ENCODE measurements at regions not wholly inside any gene's neighbourhood (a gene's known extent, or its start where the extent isn't known, plus 50 kb on each side); places are given as distances from the start of the nearest gene placed in this dataset.

GRCh38 chr1:244273845-244274619, 177.7 kb downstream of the ADSS2 start:
- H3K9me2 ChIP-seq (replicated peaks; ENCODE audit: control insufficient read depth, low read length): no peaks in the 10 kb centered on the region
- H3K27ac ChIP-seq (ENCODE audit: low read depth, low read length): no peak overlapping the region
- no peaks in the 10 kb centered on the region for H3K79me2 ChIP-seq (ENCODE audit: control insufficient read depth, low read length)
- H3K9me3 ChIP-seq (ENCODE audit: control insufficient read depth, insufficient read depth, low read length): no peaks in the 10 kb centered on the region
- no peaks in the 10 kb centered on the region for H3F3A ChIP-seq (ENCODE audit: control insufficient read depth, insufficient read depth)
- H4K20me1 ChIP-seq (ENCODE audit: control insufficient read depth, insufficient read depth, low read depth, low read length): no peaks in the 10 kb centered on the region
- no peaks in the 10 kb centered on the region for H3K4me1 ChIP-seq (ENCODE audit: control insufficient read depth, low read length)
- TF ChIP-seq CTCF (IDR thresholded peaks at IDR 0.05; ENCODE audit: low read depth, low read length, poor library complexity, severe bottlenecking) (no peak), EZH2phosphoT487 (IDR thresholded peaks at IDR 0.05; ENCODE audit: borderline replicate concordance, low read length) (no peak)
- H3K4me2 ChIP-seq (ENCODE audit: low read length): no peak overlapping the region
- no peaks in the 10 kb centered on the region for H3K36me3 ChIP-seq (ENCODE audit: control insufficient read depth, low read length)
- no peak overlapping the region for H3K4me3 ChIP-seq (ENCODE audit: low read length)
- H3K27me3 ChIP-seq (ENCODE audit: control insufficient read depth, low read length): no peaks in the 10 kb centered on the region; the same call in 1 of the 2 replicates

GRCh38 chr1:244276646-244277045, 175.1 kb downstream of the ADSS2 start:
- H3K4me2 ChIP-seq (ENCODE audit: low read length): no peak overlapping the region
- no peaks in the 10 kb centered on the region for H3K79me2 ChIP-seq (ENCODE audit: control insufficient read depth, low read length)
- no peaks in the 10 kb centered on the region for H3K36me3 ChIP-seq (ENCODE audit: control insufficient read depth, low read length)
- no peaks in the 10 kb centered on the region for H4K20me1 ChIP-seq (ENCODE audit: control insufficient read depth, insufficient read depth, low read depth, low read length)
- no peaks in the 10 kb centered on the region for H3F3A ChIP-seq (ENCODE audit: control insufficient read depth, insufficient read depth)
- H3K27ac ChIP-seq (ENCODE audit: low read depth, low read length): no peak overlapping the region
- no peak overlapping the region for H3K4me3 ChIP-seq (ENCODE audit: low read length)
- no peaks in the 10 kb centered on the region for H3K4me1 ChIP-seq (ENCODE audit: control insufficient read depth, low read length)
- TF ChIP-seq EZH2phosphoT487 (IDR thresholded peaks at IDR 0.05; ENCODE audit: borderline replicate concordance, low read length) (no peak), CTCF (IDR thresholded peaks at IDR 0.05; ENCODE audit: low read depth, low read length, poor library complexity, severe bottlenecking) (no peak)
- no peaks in the 10 kb centered on the region for H3K9me3 ChIP-seq (ENCODE audit: control insufficient read depth, insufficient read depth, low read length)
- H3K9me2 ChIP-seq (replicated peaks; ENCODE audit: control insufficient read depth, low read length): no peaks in the 10 kb centered on the region
- H3K27me3 ChIP-seq (ENCODE audit: control insufficient read depth, low read length): no peaks in the 10 kb centered on the region

- H3K27ac ChIP-seq (ENCODE audit: low read depth, low read length): no peak overlapping the region
- H3K9me3 ChIP-seq (ENCODE audit: control insufficient read depth, insufficient read depth, low read length): no peaks in the 10 kb centered on the region
- H3K9me2 ChIP-seq (replicated peaks; ENCODE audit: control insufficient read depth, low read length): no peaks in the 10 kb centered on the region
- H3K4me3 ChIP-seq (ENCODE audit: low read length): no peak overlapping the region
- TF ChIP-seq EZH2phosphoT487 (IDR thresholded peaks at IDR 0.05; ENCODE audit: borderline replicate concordance, low read length) (no peak), CTCF (IDR thresholded peaks at IDR 0.05; ENCODE audit: low read depth, low read length, poor library complexity, severe bottlenecking) (no peak)
- no peaks in the 10 kb centered on the region for H3K4me1 ChIP-seq (ENCODE audit: control insufficient read depth, low read length)
- H3K27me3 ChIP-seq (ENCODE audit: control insufficient read depth, low read length): no peaks in the 10 kb centered on the region
- H4K20me1 ChIP-seq (ENCODE audit: control insufficient read depth, insufficient read depth, low read depth, low read length): no peaks in the 10 kb centered on the region
- no peaks in the 10 kb centered on the region for H3K79me2 ChIP-seq (ENCODE audit: control insufficient read depth, low read length)
- no peaks in the 10 kb centered on the region for H3F3A ChIP-seq (ENCODE audit: control insufficient read depth, insufficient read depth)
- H3K4me2 ChIP-seq (ENCODE audit: low read length): no peak overlapping the region
- H3K36me3 ChIP-seq (ENCODE audit: control insufficient read depth, low read length): no peaks in the 10 kb centered on the region
Observed at GRCh38 chr1:244280201-244280600, 171.5 kb downstream of the ADSS2 start.
